Gastrocnemius medialis (tissue), 4 donors: ENCODE measurements at regions not wholly inside any gene's neighbourhood (a gene's known extent, or its start where the extent isn't known, plus 50 kb on each side); places are given as distances from the start of the nearest gene placed in this dataset.

ENCODE experiments used
- CTCF ChIP-seq, 5 experiments: fragments of 450-650 bp in 3 of 5; fragments of 200-600 bp in 2 of 5; sonication (generic) in 2 of 5; IDR thresholded peaks in 4 of 5; conservative IDR thresholded peaks in 1 of 5; 1 replicate in 4 of 5; 2 replicates in 1 of 5; pipeline ENCODE4 v1.5.1; 2016 to 2019; ENCODE audit warnings: antibody characterized with exemption in 5 of 5, mild to moderate bottlenecking in 3 of 5, moderate library complexity in 3 of 5
- POLR2A ChIP-seq, 2 donors: fragments of 450-650 bp; IDR thresholded peaks; one replicate each; pipeline ENCODE4 v1.6.1; 2017; ENCODE audit warnings: antibody characterized with exemption in 2 of 2, mild to moderate bottlenecking in 2 of 2, moderate library complexity in 2 of 2

DNA sequence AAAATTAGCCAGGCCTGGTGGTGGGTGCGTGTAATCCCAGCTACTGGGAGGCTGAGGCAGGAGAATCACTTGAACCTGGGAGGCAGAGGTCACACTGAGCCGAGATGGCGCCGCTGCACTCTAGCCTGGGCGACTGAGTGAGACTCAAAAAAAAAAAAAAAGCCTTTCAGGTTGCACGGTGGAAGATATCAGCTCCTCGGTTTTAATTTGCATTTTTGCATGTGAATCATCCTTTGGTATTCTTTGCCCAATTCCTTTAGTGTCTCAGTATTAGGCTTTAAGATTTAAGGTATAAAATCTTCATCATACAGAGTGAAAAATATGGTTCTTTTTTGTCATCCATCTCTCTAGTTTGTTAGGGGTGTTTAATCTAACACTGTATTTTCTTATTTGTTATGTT is 173.6 kb upstream of the S1PR3 start:
- TF ChIP-seq CTCF (IDR thresholded peaks at IDR 0.05 in 4 of 5, conservative IDR thresholded peaks at IDR 0.05 in 1 of 5) (no peak), POLR2A (IDR thresholded peaks at IDR 0.05) (no peak)
